OCI-LY3 (cell line): ENCODE measurements at regions not wholly inside any gene's neighbourhood (a gene's known extent, or its start where the extent isn't known, plus 50 kb on each side); places are given as distances from the start of the nearest gene placed in this dataset.

Experiments used
- EZH2phosphoT487 ChIP-seq: fragments of 200-600 bp; shearing (Covaris generic); IDR thresholded peaks from 2 replicates; pipeline ENCODE4 v1.6.1; 2018; ENCODE audit warnings: antibody characterized with exemption, mixed run types, low read depth
- TF ChIP-seq, protein P1 (sequence below): fragments of 200-600, 300-600 bp; sonication (generic); IDR thresholded peaks from 2 replicates; pipeline ENCODE4 v1.5.1; 2014; ENCODE audit warnings: antibody characterized with exemption, low read length, low read depth

DNA sequence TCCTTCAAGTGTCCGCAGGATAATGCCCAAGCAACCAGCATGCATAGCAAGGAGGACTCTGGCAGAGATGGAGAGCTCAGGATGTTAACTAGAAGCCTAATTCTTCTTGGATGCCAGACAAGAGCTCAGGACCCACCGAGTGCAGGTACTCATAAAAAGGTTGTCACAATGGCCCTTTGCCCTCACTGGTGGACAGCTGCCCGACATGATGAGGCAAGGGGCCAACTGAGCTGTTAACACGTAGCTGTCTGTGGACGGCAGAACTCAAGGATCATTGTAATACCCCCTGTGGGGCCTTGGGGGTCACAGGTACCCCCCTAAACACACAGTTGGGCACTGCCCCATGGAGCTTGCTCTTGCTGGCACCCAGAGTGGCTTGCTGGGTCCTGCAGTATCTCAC lies 393.7 kb downstream of the PIK3C3 start:
- TF ChIP-seq, protein P1, sequence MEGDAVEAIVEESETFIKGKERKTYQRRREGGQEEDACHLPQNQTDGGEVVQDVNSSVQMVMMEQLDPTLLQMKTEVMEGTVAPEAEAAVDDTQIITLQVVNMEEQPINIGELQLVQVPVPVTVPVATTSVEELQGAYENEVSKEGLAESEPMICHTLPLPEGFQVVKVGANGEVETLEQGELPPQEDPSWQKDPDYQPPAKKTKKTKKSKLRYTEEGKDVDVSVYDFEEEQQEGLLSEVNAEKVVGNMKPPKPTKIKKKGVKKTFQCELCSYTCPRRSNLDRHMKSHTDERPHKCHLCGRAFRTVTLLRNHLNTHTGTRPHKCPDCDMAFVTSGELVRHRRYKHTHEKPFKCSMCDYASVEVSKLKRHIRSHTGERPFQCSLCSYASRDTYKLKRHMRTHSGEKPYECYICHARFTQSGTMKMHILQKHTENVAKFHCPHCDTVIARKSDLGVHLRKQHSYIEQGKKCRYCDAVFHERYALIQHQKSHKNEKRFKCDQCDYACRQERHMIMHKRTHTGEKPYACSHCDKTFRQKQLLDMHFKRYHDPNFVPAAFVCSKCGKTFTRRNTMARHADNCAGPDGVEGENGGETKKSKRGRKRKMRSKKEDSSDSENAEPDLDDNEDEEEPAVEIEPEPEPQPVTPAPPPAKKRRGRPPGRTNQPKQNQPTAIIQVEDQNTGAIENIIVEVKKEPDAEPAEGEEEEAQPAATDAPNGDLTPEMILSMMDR, result no peak
- TF ChIP-seq EZH2phosphoT487, result no peak
